ENCODE measurements at regions not wholly inside any gene's neighbourhood (a gene's known extent, or its start where the extent isn't known, plus 50 kb on each side); places are given as distances from the start of the nearest gene placed in this dataset.

GRCh38 chr1:30507401-30508174 is 215.8 kb downstream of the MATN1 start:
- no peaks in the 10 kb centered on the region for H3K4me1 ChIP-seq
- peaks cover 4% of the 10 kb centered on the region; the same call in 1 of the 2 replicates for H3K27me3 ChIP-seq
- H3K4me3 ChIP-seq = no peak overlapping the region
- no peaks in the 10 kb centered on the region for H3K9me3 ChIP-seq (replicated peaks)
- DNase-seq = no peak
- no peak overlapping the region for H3K27ac ChIP-seq
- H3K36me3 ChIP-seq = no peaks in the 10 kb centered on the region

GRCh38 chr1:30507016-30507312 is 216.4 kb downstream of the MATN1 start:
- H3K27ac ChIP-seq = no peak overlapping the region
- no peaks in the 10 kb centered on the region for H3K36me3 ChIP-seq
- H3K27me3 ChIP-seq = peaks cover 4% of the 10 kb centered on the region; the same call in 1 of the 2 replicates
- H3K9me3 ChIP-seq (replicated peaks) = no peaks in the 10 kb centered on the region
- H3K4me1 ChIP-seq = no peaks in the 10 kb centered on the region
- DNase-seq = no peak
- no peak overlapping the region for H3K4me3 ChIP-seq

- DNase-seq = no peak
- no peaks in the 10 kb centered on the region for H3K36me3 ChIP-seq
- no peak overlapping the region for H3K27ac ChIP-seq
- 0 out of 2 replicates have a peak, but pooled peaks cover 2% of the 10 kb centered on the region for H3K9me3 ChIP-seq (replicated peaks)
- H3K27me3 ChIP-seq = peaks cover 4% of the 10 kb centered on the region; the same call in 1 of the 2 replicates
- H3K4me3 ChIP-seq = no peak overlapping the region
- H3K4me1 ChIP-seq = no peaks in the 10 kb centered on the region
Observed at GRCh38 chr1:30506291-30507015, 216.9 kb downstream of the MATN1 start.

- no peak for DNase-seq
- no peaks in the 10 kb centered on the region for H3K4me1 ChIP-seq
- H3K9me3 ChIP-seq (replicated peaks) = 0 out of 2 replicates have a peak, but pooled peaks cover 4% of the 10 kb centered on the region
- H3K4me3 ChIP-seq = no peak overlapping the region
- H3K36me3 ChIP-seq = no peaks in the 10 kb centered on the region
- H3K27me3 ChIP-seq = peaks cover 4% of the 10 kb centered on the region; the same call in 1 of the 2 replicates
- no peak overlapping the region for H3K27ac ChIP-seq
Observed at GRCh38 chr1:30505853-30506252, 217.5 kb downstream of the MATN1 start.

GRCh38 chr1:30492451-30492850 is 230.9 kb downstream of the MATN1 start:
- H3K27ac ChIP-seq = no peak overlapping the region
- H3K4me3 ChIP-seq = no peak overlapping the region
- H3K36me3 ChIP-seq = no peaks in the 10 kb centered on the region
- H3K4me1 ChIP-seq = no peaks in the 10 kb centered on the region
- H3K9me3 ChIP-seq (replicated peaks) = no peaks in the 10 kb centered on the region
- H3K27me3 ChIP-seq = no peaks in the 10 kb centered on the region
- no peak for DNase-seq

- DNase-seq = no peak
Observed at GRCh38 chr1:30491831-30492230, 231.6 kb downstream of the MATN1 start.

GRCh38 chr1:30490554-30491053 is 232.8 kb downstream of the MATN1 start:
- Histone ChIP-seq H3K4me3 (no peak overlapping the region), H3K27ac (no peak overlapping the region), H3K27me3 (no peaks in the 10 kb centered on the region), H3K4me1 (no peaks in the 10 kb centered on the region), H3K36me3 (no peaks in the 10 kb centered on the region), H3K9me3 (replicated peaks) (no peaks in the 10 kb centered on the region)
- DNase-seq = no peak

More at GRCh38 chr1:30491831-30492230, 231.6 kb downstream of the MATN1 start:
- Histone ChIP-seq H3K9me3 (replicated peaks) (no peaks in the 10 kb centered on the region), H3K4me3 (no peak overlapping the region), H3K4me1 (no peaks in the 10 kb centered on the region), H3K27ac (no peak overlapping the region), H3K36me3 (no peaks in the 10 kb centered on the region), H3K27me3 (no peaks in the 10 kb centered on the region)

GRCh38 chr1:30489737-30490389 is 233.5 kb downstream of the MATN1 start:
- H3K4me1 ChIP-seq = no peaks in the 10 kb centered on the region
- H3K4me3 ChIP-seq = no peak overlapping the region

GRCh38 chr1:30488324-30488913 is 235.0 kb downstream of the MATN1 start:
- no peak for DNase-seq
- Histone ChIP-seq H3K27me3 (no peaks in the 10 kb centered on the region), H3K9me3 (replicated peaks) (no peaks in the 10 kb centered on the region), H3K27ac (no peak overlapping the region), H3K4me3 (no peak overlapping the region), H3K36me3 (no peaks in the 10 kb centered on the region), H3K4me1 (no peaks in the 10 kb centered on the region)

More at GRCh38 chr1:30489737-30490389, 233.5 kb downstream of the MATN1 start:
- no peak for DNase-seq
- Histone ChIP-seq H3K9me3 (replicated peaks) (no peaks in the 10 kb centered on the region), H3K36me3 (no peaks in the 10 kb centered on the region), H3K27me3 (no peaks in the 10 kb centered on the region), H3K27ac (no peak overlapping the region)

GRCh38 chr1:30487042-30487441 is 236.3 kb downstream of the MATN1 start:
- no peaks in the 10 kb centered on the region for H3K4me1 ChIP-seq
- DNase-seq = no peak
- H3K9me3 ChIP-seq (replicated peaks) = no peaks in the 10 kb centered on the region
- no peaks in the 10 kb centered on the region for H3K36me3 ChIP-seq
- no peak overlapping the region for H3K27ac ChIP-seq
- H3K27me3 ChIP-seq = no peaks in the 10 kb centered on the region
- no peak overlapping the region for H3K4me3 ChIP-seq

- Histone ChIP-seq H3K27me3 (no peaks in the 10 kb centered on the region), H3K9me3 (replicated peaks) (peaks cover 5% of the 10 kb centered on the region; the same call in 1 of the 2 replicates), H3K36me3 (no peaks in the 10 kb centered on the region), H3K4me3 (no peak overlapping the region), H3K4me1 (no peaks in the 10 kb centered on the region), H3K27ac (no peak overlapping the region)
- DNase-seq = no peak
Observed at GRCh38 chr1:30485072-30485471, 238.3 kb downstream of the MATN1 start.

- Histone ChIP-seq H3K36me3 (no peaks in the 10 kb centered on the region), H3K4me1 (no peaks in the 10 kb centered on the region), H3K9me3 (replicated peaks) (peaks cover 5% of the 10 kb centered on the region; the same call in 1 of the 2 replicates), H3K27ac (no peak overlapping the region), H3K27me3 (no peaks in the 10 kb centered on the region), H3K4me3 (no peak overlapping the region)
- DNase-seq = no peak
Observed at GRCh38 chr1:30484668-30485067, 238.7 kb downstream of the MATN1 start.

GRCh38 chr1:30479575-30479974 is 243.8 kb downstream of the MATN1 start:
- DNase-seq = no peak
- Histone ChIP-seq H3K27me3 (no peaks in the 10 kb centered on the region), H3K4me3 (no peak overlapping the region), H3K27ac (no peak overlapping the region), H3K4me1 (no peaks in the 10 kb centered on the region), H3K9me3 (replicated peaks) (peaks cover 5% of the 10 kb centered on the region; the same call in 1 of the 2 replicates), H3K36me3 (no peaks in the 10 kb centered on the region)

GRCh38 chr1:30478799-30479563 is 244.4 kb downstream of the MATN1 start:
- Histone ChIP-seq H3K27me3 (no peaks in the 10 kb centered on the region), H3K27ac (no peak overlapping the region), H3K9me3 (replicated peaks) (peaks cover 5% of the 10 kb centered on the region; the same call in 1 of the 2 replicates), H3K4me1 (no peaks in the 10 kb centered on the region), H3K36me3 (no peaks in the 10 kb centered on the region), H3K4me3 (no peak overlapping the region)
- no peak for DNase-seq
